K562 (cell line): ENCODE measurements at regions not wholly inside any gene's neighbourhood (a gene's known extent, or its start where the extent isn't known, plus 50 kb on each side); places are given as distances from the start of the nearest gene placed in this dataset.

Experiments used
- ARID1B ChIP-seq: fragments of 450-650 bp; IDR thresholded peaks from 2 replicates; pipeline ENCODE4 v1.6.1; 2016; ENCODE audit warnings: antibody characterized with exemption, mild to moderate bottlenecking, inconsistent platforms
- CREB5 ChIP-seq: fragments of 250-450 bp; sonication (Bioruptor Pico); IDR thresholded peaks from 2 replicates; pipeline ENCODE4 v1.5.0; 2020; ENCODE audit warnings: mild to moderate bottlenecking
- CXXC5 ChIP-seq: fragments of 250-450 bp; sonication (Bioruptor Pico); IDR thresholded peaks from 2 replicates; pipeline ENCODE4 v1.8.0; 2022; ENCODE audit warnings: inconsistent platforms, mild to moderate bottlenecking, moderate library complexity
- ELF4 ChIP-seq: fragments of 450-650 bp; formaldehyde crosslinking; IDR thresholded peaks from 2 replicates; pipeline ENCODE4 v1.4.0; 2022; ENCODE audit warnings: missing genetic modification characterization
- EP300 ChIP-seq: IDR thresholded peaks from 2 replicates; pipeline ENCODE4 v1.6.1; 2012; ENCODE audit warnings: low read length, improper control_type of control experiment
- FOXK2 ChIP-seq, 2 experiments: fragments of 450-650 bp; IDR thresholded peaks in 1 of 2; conservative IDR thresholded peaks in 1 of 2; 2 replicates each; pipeline ENCODE4 v1.6.1; 2016; ENCODE audit warnings: low read depth in 2 of 2, mild to moderate bottlenecking in 1 of 2
- GTF2E2 ChIP-seq: fragments of 200-800 bp; sonication (Bioruptor generic); IDR thresholded peaks from 2 replicates; pipeline ENCODE4 v1.6.1; 2016; ENCODE audit warnings: missing genetic modification characterization, missing compliant biosample characterization
- HDAC3 ChIP-seq: fragments of 450-650 bp; IDR thresholded peaks from 2 replicates; pipeline ENCODE4 v1.6.1; 2018; ENCODE audit warnings: borderline replicate concordance, mild to moderate bottlenecking, moderate library complexity; ENCODE audit not compliant: partially characterized antibody
- KLF6 ChIP-seq: fragments of 250-450 bp; sonication (Bioruptor Pico); IDR thresholded peaks from 2 replicates; pipeline ENCODE4 v1.4.0; 2020; ENCODE audit warnings: mild to moderate bottlenecking, moderate library complexity, borderline replicate concordance
- MYBL2 ChIP-seq, 2 experiments: fragments of 450-650 bp in 1 of 2; sonication (generic) in 1 of 2; formaldehyde crosslinking in 1 of 2; IDR thresholded peaks; 2 replicates each; pipeline versions ENCODE4 v1.6.1 to v1.8.1; 2017 to 2022; ENCODE audit warnings: borderline replicate concordance in 1 of 2, inconsistent platforms in 1 of 2, low read depth in 1 of 2, mild to moderate bottlenecking in 1 of 2, missing genetic modification reagents in 1 of 2, moderate library complexity in 1 of 2
- NCOR1 ChIP-seq: fragments of 450-650 bp; IDR thresholded peaks from 2 replicates; pipeline ENCODE4 v1.6.1; 2016; ENCODE audit warnings: mild to moderate bottlenecking, moderate library complexity
- NR1H2 ChIP-seq: sonication (generic); formaldehyde crosslinking; IDR thresholded peaks from 2 replicates; pipeline ENCODE4 v1.4.0; 2020; ENCODE audit warnings: mild to moderate bottlenecking, missing genetic modification reagents
- SMARCE1 ChIP-seq: fragments of 450-650 bp; IDR thresholded peaks from 2 replicates; pipeline ENCODE4 v1.7.1; 2016; ENCODE audit warnings: mild to moderate bottlenecking
- TEAD4 ChIP-seq, 2 experiments: sonication (generic) in 1 of 2; formaldehyde crosslinking in 1 of 2; IDR thresholded peaks; 2 replicates each; pipeline versions ENCODE4 v1.6.1 to v1.8.0; 2012 to 2022; ENCODE audit warnings: borderline replicate concordance in 1 of 2, inconsistent platforms in 1 of 2, low read length in 1 of 2, mild to moderate bottlenecking in 1 of 2, missing genetic modification reagents in 1 of 2
- XRCC4 ChIP-seq: IDR thresholded peaks from one replicate; pipeline ENCODE4 v1.6.1; 2011; ENCODE audit not compliant: insufficient read depth, insufficient read length; ENCODE audit errors: extremely low read depth
- ZBTB12 ChIP-seq: fragments of 250-450 bp; sonication (Bioruptor Pico); IDR thresholded peaks from 2 replicates; pipeline ENCODE4 v1.4.0; 2020
- ZNF175 ChIP-seq: fragments of 200-800 bp; sonication (Bioruptor generic); IDR thresholded peaks from 2 replicates; pipeline ENCODE4 v1.6.1; 2016; ENCODE audit warnings: low read depth, mild to moderate bottlenecking, missing genetic modification characterization, missing compliant biosample characterization
- ZNF384 ChIP-seq: IDR thresholded peaks from 2 replicates; pipeline ENCODE4 v1.6.1; 2012; ENCODE audit warnings: low read depth, low read length, improper control_type of control experiment
- ZNF584 ChIP-seq: fragments of 200-800 bp; sonication (Bioruptor generic); IDR thresholded peaks from 2 replicates; pipeline ENCODE4 v1.6.1; 2016; ENCODE audit warnings: low read depth, mild to moderate bottlenecking, missing genetic modification characterization, missing compliant biosample characterization
- ZNF592 ChIP-seq: fragments of 450-650 bp; IDR thresholded peaks from 2 replicates; pipeline ENCODE4 v1.6.1; 2017; ENCODE audit warnings: antibody characterized with exemption, mild to moderate bottlenecking

- TF ChIP-seq ZNF592 (no peak), ZBTB12 (no peak), NR1H2 (CRISPR knock-in tag) (no peak), SMARCE1 (0 out of 2 replicates have a peak, but pooled peaks have one; percentile 30), EP300 (peak; percentile 39; the same call in 1 of the 2 replicates), KLF6 (peak; percentile 32; the same call in 1 of the 2 replicates), GTF2E2 (tag) (0 out of 2 replicates have a peak, but pooled peaks have one; percentile 50), CXXC5 (CRISPR knock-in tag) (0 out of 2 replicates have a peak, but pooled peaks have one; percentile 50), CREB5 (CRISPR knock-in tag) (0 out of 2 replicates have a peak, but pooled peaks have one; percentile 7), ZNF384 (peak; percentile 50; the same call in 1 of the 2 replicates), TEAD4 (IDR thresholded peaks at IDR 0.05; ENCODE audit: low read length) (peak; percentile 34; the same call in 1 of the 2 replicates), TEAD4 (CRISPR knock-in tag; IDR thresholded peaks at IDR 0.05; ENCODE audit: borderline replicate concordance) (no peak), HDAC3 (peak; percentile 35), ARID1B (peak; percentile 75), FOXK2 (conservative IDR thresholded peaks at IDR 0.05 in 1 of 2, IDR thresholded peaks at IDR 0.05 in 1 of 2; ENCODE audit: low read depth in 2 of 2) (peak in 1 of 2 experiments; percentile 10; a peak in 1 of 4 replicates), NCOR1 (0 out of 2 replicates have a peak, but pooled peaks have one; percentile 32), ZNF175 (CRISPR knock-in tag) (peak; percentile 9; the same call in 1 of the 2 replicates), XRCC4 (no peak), ELF4 (CRISPR knock-in tag) (no peak), ZNF584 (CRISPR knock-in tag) (peak; percentile 56; the same call in 1 of the 2 replicates), MYBL2 (IDR thresholded peaks at IDR 0.05; ENCODE audit: low read depth) (no peak), MYBL2 (CRISPR knock-in tag; IDR thresholded peaks at IDR 0.05; ENCODE audit: borderline replicate concordance) (no peak)
Measured at GRCh38 chr12:46483572-46484395, 111.2 kb upstream of the SLC38A2 start (continued).
